ENCODE measurements at regions not wholly inside any gene's neighbourhood (a gene's known extent, or its start where the extent isn't known, plus 50 kb on each side); places are given as distances from the start of the nearest gene placed in this dataset.
"Not testable (repeated sequence)": the region's sequence is repeated elsewhere in the genome, so short reads cannot be mapped to it uniquely, and the experiment has no call there.

DNA sequence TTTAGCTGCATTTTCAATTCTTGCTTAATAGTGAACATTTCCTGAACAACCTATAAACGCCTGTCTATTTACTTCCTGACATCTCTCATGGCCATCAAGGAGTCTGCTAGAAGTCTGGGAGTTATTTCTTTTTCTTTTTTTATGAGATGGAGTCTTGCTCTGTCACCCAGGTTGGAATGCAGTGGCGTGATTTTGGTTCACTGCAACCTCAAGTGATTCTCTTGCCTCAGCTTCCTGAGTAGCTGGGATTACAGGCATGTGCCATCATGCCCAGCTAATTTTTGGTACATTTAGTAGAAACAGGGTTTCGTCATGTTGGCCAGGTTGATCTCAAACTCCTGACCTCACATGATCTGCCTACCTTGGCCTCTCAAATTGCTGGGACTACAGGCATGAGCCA is 217.6 kb upstream of the USP9Y start:
- Mint-ChIP-seq H3K27me3 (no peaks in the 10 kb centered on the region), H3K27ac (no peak overlapping the region), H3K4me3 (no peak overlapping the region)

DNA sequence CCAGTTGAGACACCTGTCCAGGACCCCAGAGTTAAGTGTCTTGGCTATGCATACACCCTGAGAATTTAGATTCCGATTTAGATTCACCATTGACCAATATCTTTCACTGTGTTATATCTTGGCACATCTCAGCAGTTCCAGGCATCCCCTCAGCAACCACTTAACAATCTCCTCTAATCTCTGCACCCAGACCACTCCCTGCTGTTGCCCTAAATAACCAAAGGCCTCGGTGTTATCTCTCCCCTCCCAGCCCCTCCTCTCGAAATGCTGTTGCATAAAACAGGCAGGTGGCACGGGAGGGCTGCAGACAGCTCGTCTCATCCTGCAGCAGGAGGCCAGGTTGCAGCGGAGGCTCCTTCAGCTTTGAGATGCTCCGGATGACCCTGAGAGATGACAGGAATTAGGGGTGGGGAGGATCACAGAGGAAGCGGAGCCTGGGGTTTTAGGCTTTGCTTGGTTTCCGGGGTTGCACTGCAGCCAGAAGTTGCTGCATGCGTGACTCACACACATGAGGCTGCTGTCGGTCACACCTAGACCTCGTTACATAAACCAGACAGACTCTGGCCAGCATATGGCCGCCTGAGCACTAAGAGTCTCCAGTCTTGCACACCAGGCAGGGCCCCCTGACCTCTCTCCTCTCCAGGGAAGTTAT is 210.3 kb upstream of the USP9Y start:
- ChIA-PET POLR2A (no interaction called here), CTCF (no interaction called here)
- H3K27me3 Mint-ChIP-seq, result no peaks in the 10 kb centered on the region
- no peak overlapping the region for H3K4me3 Mint-ChIP-seq
- H3K9me3 Mint-ChIP-seq, result no peaks in the 10 kb centered on the region
- intact Hi-C loops (cut with micrococcal nuclease), result no loop called here
- DNase-seq, result no peak
- no peaks in the 10 kb centered on the region for H3K4me1 Mint-ChIP-seq (ENCODE audit: low read depth)
- H3K36me3 Mint-ChIP-seq, result no peaks in the 10 kb centered on the region
- no peak overlapping the region for H3K27ac Mint-ChIP-seq

More for the DNA sequence above, 217.6 kb upstream of the USP9Y start:
- DNase-seq, result no peak
- intact Hi-C loops (cut with micrococcal nuclease), result no loop called here
- H3K36me3 Mint-ChIP-seq, result no peaks in the 10 kb centered on the region
- peaks cover 3% of the 10 kb centered on the region for H3K9me3 Mint-ChIP-seq
- ChIA-PET POLR2A (interaction anchor here (0.6 kb wide), 1 partner anchor 228 kb away, joined by 3 read pairs; no protein-coding TSS in a partner anchor), CTCF (no interaction called here)
- peaks cover 3% of the 10 kb centered on the region for H3K4me1 Mint-ChIP-seq (ENCODE audit: low read depth)

DNA sequence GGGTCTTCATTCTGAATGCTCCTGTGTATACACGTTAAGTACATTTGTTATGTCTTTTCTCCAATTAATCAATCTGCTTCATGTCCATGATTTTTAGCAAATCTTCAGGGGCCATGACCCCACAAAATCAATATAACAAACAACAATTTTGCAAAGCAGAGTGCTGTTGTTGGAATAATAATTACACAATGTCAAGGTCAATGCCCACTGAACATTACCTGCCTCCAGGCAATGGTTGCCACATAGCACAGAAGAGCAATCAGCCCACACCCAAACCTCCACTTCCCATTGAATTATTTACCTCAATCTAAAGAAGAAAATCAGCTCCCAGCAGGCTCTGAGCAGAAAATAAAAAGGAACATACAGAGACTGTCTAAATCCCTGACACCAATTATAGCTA is 208.8 kb upstream of the USP9Y start:
- DNase-seq, result no peak

DNA sequence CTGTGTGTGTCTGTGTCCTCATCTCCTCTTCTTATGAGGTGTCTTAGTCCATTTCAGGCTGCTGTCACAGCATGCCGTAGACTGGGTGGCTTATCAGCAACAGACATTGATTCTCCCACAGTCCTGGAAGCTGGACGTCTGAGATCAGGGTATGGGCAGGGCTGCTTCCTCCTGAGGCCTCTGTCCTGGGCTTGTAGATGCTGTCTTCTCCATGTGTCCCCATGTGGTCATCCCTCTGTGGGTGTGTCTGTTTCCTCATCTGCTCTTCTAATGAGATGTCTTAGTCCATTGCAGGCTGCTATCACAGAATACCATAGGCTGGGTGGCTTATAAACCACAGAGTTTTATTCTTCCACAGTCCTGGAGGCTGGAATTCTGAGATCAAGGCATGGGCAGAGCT is 205.0 kb upstream of the USP9Y start:
- H3K36me3 Mint-ChIP-seq, result no peaks in the 10 kb centered on the region
- H3K9me3 Mint-ChIP-seq, result no peaks in the 10 kb centered on the region
- no peaks in the 10 kb centered on the region for H3K27me3 Mint-ChIP-seq
- intact Hi-C loops (cut with micrococcal nuclease), result no loop called here
- ChIA-PET POLR2A (no interaction called here), CTCF (no interaction called here)
- no peaks in the 10 kb centered on the region for H3K4me1 Mint-ChIP-seq (ENCODE audit: low read depth)
- H3K4me3 Mint-ChIP-seq, result no peak overlapping the region
- no peak overlapping the region for H3K27ac Mint-ChIP-seq
- DNase-seq, result no peak

More for the DNA sequence above, 208.8 kb upstream of the USP9Y start:
- intact Hi-C loops (cut with micrococcal nuclease), result no loop called here
- Mint-ChIP-seq H3K9me3 (no peaks in the 10 kb centered on the region), H3K27me3 (no peaks in the 10 kb centered on the region), H3K4me3 (no peak overlapping the region), H3K36me3 (no peaks in the 10 kb centered on the region), H3K27ac (no peak overlapping the region), H3K4me1 (ENCODE audit: low read depth) (no peaks in the 10 kb centered on the region)
- CTCF ChIA-PET, result no interaction called here
- POLR2A ChIA-PET, result no interaction called here

GRCh38 chrY:12500096-12500495 is 200.9 kb upstream of the USP9Y start:
- Mint-ChIP-seq H3K27me3 (no peaks in the 10 kb centered on the region), H3K27ac (no peak overlapping the region), H3K4me1 (ENCODE audit: low read depth) (no peaks in the 10 kb centered on the region), H3K4me3 (no peak overlapping the region), H3K9me3 (no peaks in the 10 kb centered on the region), H3K36me3 (no peaks in the 10 kb centered on the region)
- intact Hi-C loops (cut with micrococcal nuclease), result no loop called here
- no peak for DNase-seq
- ChIA-PET POLR2A (no interaction called here), CTCF (no interaction called here)

GRCh38 chrY:12504028-12504427 is 197.0 kb upstream of the USP9Y start:
- POLR2A ChIA-PET; H3K27me3 Mint-ChIP-seq; CTCF ChIA-PET; H3K4me3 Mint-ChIP-seq; intact Hi-C loops (cut with micrococcal nuclease); H3K9me3 Mint-ChIP-seq; H3K4me1 Mint-ChIP-seq (ENCODE audit: low read depth); DNase-seq; H3K36me3 Mint-ChIP-seq; H3K27ac Mint-ChIP-seq: not testable (repeated sequence)

- intact Hi-C loops (cut with micrococcal nuclease), result no loop called here
- CTCF ChIA-PET, result no interaction called here
Observed at GRCh38 chrY:12517338-12517737, 183.7 kb upstream of the USP9Y start.

DNA sequence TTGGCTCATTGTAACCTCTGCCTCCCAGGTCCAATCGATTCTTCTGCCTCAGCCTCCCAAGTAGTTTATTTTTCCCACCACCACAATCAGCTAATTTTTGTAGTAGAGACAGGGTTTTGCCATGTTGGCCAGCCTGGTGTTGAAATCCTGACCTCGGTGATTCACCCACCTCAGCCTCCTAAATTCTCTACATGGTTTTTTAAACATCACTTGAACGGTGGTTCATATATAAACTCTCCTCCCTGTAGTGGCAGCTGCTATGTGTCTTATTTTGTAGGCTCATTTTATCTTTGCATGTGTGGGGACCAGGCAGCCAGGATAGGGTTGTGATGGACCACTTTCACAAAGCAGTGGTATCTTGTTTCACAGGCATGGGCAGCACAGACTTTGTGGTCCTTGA is 175.8 kb upstream of the USP9Y start:
- intact Hi-C loops (cut with micrococcal nuclease), result no loop called here
- H3K36me3 Mint-ChIP-seq, result no peaks in the 10 kb centered on the region
- no peak overlapping the region for H3K4me3 Mint-ChIP-seq
- no peak for DNase-seq
- POLR2A ChIA-PET, result no interaction called here
- CTCF ChIA-PET, result interaction anchor here (1.0 kb wide), 1 partner anchor 9 kb away, joined by 3 read pairs; no protein-coding TSS in a partner anchor
- peaks cover 6% of the 10 kb centered on the region for H3K4me1 Mint-ChIP-seq (ENCODE audit: low read depth)
- H3K27ac Mint-ChIP-seq, result no peak overlapping the region
- H3K27me3 Mint-ChIP-seq, result no peaks in the 10 kb centered on the region
- H3K9me3 Mint-ChIP-seq, result no peaks in the 10 kb centered on the region

More at GRCh38 chrY:12517338-12517737, 183.7 kb upstream of the USP9Y start:
- Mint-ChIP-seq H3K4me3 (no peak overlapping the region), H3K9me3 (peaks cover 2% of the 10 kb centered on the region), H3K36me3 (no peaks in the 10 kb centered on the region), H3K27me3 (no peaks in the 10 kb centered on the region), H3K27ac (no peak overlapping the region), H3K4me1 (ENCODE audit: low read depth) (no peaks in the 10 kb centered on the region)
- no peak for DNase-seq
- POLR2A ChIA-PET, result no interaction called here

DNA sequence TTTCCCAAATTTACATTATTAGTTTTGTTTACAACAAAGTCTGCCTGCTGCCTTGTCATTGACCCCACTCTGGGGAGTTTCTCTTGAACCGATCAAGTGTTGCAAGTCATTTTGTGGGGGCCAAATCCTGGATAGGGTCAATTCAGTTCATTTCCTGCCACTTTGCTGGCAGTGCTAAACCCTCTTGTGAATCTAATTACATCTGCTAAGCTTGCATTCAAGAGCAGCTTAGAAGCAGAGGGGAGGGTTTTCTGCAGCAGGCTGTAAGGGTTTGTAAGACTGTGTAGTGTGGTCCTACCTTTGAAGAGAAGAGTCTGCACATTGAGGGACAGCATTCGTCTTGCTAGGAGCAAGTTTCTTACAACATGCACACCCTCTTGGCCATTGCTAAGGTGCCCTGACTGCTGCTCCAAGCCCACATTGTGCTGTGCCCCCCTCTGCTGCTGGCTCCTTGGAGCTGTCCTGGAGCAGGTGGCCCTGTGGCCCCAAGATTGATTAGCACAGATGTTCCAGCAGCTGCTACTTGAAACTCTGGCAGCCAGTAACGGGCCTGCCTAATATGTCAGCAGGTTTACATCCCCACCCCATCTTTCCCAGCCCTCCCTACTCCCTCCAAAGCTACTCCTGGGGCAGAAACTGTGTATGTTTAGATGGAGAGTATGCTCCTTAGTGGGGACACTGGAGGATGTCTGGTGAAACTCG is 174.5 kb upstream of the USP9Y start:
- POLR2A ChIA-PET, result no interaction called here
- H3K9me3 Mint-ChIP-seq, result no peaks in the 10 kb centered on the region
- H3K4me1 Mint-ChIP-seq (ENCODE audit: low read depth), result peaks cover 6% of the 10 kb centered on the region
- intact Hi-C loops (cut with micrococcal nuclease), result no loop called here
- H3K36me3 Mint-ChIP-seq, result no peaks in the 10 kb centered on the region
- H3K27me3 Mint-ChIP-seq, result no peaks in the 10 kb centered on the region
- H3K4me3 Mint-ChIP-seq, result no peak overlapping the region
- CTCF ChIA-PET, result no interaction called here
- no peak overlapping the region for H3K27ac Mint-ChIP-seq
- DNase-seq, result no peak

- Mint-ChIP-seq H3K9me3 (no peaks in the 10 kb centered on the region), H3K36me3 (no peaks in the 10 kb centered on the region), H3K27me3 (peaks cover 9% of the 10 kb centered on the region), H3K4me1 (ENCODE audit: low read depth) (peaks cover 4% of the 10 kb centered on the region), H3K4me3 (peak overlapping the region; percentile 37), H3K27ac (no peak overlapping the region)
- ChIA-PET CTCF (no interaction called here), POLR2A (no interaction called here)
- DNase-seq, result no peak
- intact Hi-C loops (cut with micrococcal nuclease), result no loop called here
Observed at GRCh38 chrY:12537226-12537854, 163.7 kb upstream of the USP9Y start.

DNA sequence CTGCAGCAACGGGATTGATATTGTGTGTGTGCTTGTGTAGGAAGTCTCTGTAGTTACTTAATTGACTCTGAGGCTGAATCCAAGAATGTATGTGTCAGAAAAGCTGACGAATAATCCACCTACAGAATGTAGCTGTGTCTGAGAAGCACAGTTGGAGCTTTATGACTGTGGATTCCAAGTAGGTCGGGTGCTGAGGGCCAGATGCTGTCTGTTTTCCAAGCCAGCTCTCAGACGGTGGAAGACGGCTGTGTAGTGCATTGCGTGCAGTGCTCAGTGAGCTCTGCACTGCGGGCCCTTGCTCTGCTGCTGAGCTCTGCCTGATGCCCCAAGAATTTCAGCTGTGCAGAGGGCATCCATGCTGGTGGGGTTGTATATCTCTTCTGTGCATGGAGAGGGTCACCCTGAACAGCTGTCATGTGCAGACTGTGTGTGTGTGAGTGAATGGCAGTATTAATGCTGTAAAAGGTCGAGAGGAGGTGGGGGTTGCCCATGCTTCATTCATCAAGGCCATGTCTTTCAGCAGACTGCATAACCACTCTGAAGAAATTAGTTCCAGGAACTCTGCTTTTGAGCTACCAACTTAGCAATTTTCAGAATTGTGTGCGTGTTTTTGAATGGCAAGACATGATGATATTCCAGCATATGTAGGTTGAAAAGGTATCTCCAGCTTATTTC is 154.1 kb upstream of the USP9Y start:
- Mint-ChIP-seq H3K9me3 (no peaks in the 10 kb centered on the region), H3K27ac (no peak overlapping the region), H3K27me3 (no peaks in the 10 kb centered on the region), H3K4me3 (no peak overlapping the region), H3K36me3 (no peaks in the 10 kb centered on the region), H3K4me1 (ENCODE audit: low read depth) (peaks cover 2% of the 10 kb centered on the region)
- POLR2A ChIA-PET, result no interaction called here
- DNase-seq, result no peak
- intact Hi-C loops (cut with micrococcal nuclease), result no loop called here
- CTCF ChIA-PET, result no interaction called here

GRCh38 chrY:12552471-12553283 is 148.4 kb upstream of the USP9Y start:
- H3K4me3 Mint-ChIP-seq, result no peak overlapping the region
- intact Hi-C loops (cut with micrococcal nuclease), result no loop called here
- CTCF ChIA-PET, result no interaction called here
- no peaks in the 10 kb centered on the region for H3K27me3 Mint-ChIP-seq
- POLR2A ChIA-PET, result no interaction called here
- peak overlapping the region; percentile 23 for H3K27ac Mint-ChIP-seq
- no peaks in the 10 kb centered on the region for H3K9me3 Mint-ChIP-seq
- H3K36me3 Mint-ChIP-seq, result no peaks in the 10 kb centered on the region
- peak; percentile 12 for DNase-seq
- H3K4me1 Mint-ChIP-seq (ENCODE audit: low read depth), result peaks cover 22% of the 10 kb centered on the region

Data from activated CD4-positive, alpha-beta memory T cell treated with anti-CD3 and anti-CD28 coated beads for 36 hours (primary cell).